Thyroid gland (tissue), 4 donors: ENCODE measurements at regions not wholly inside any gene's neighbourhood (a gene's known extent, or its start where the extent isn't known, plus 50 kb on each side); places are given as distances from the start of the nearest gene placed in this dataset.

Experiments
- POLR2A ChIP-seq, 2 donors: fragments of 450-650 bp; IDR thresholded peaks; one replicate each; pipeline ENCODE4 v1.6.1; 2017; ENCODE audit warnings: antibody characterized with exemption in 2 of 2, mild to moderate bottlenecking in 2 of 2, moderate library complexity in 1 of 2
- TF ChIP-seq, protein P1 (sequence below), 6 experiments: fragments of 200-600 bp in 3 of 6; fragments of 450-650 bp in 3 of 6; sonication (generic) in 3 of 6; IDR thresholded peaks; one replicate each; pipeline ENCODE4 v1.5.1; 2016 to 2019; ENCODE audit warnings: antibody characterized with exemption in 6 of 6, mild to moderate bottlenecking in 2 of 6, inconsistent platforms in 1 of 6, moderate library complexity in 1 of 6

DNA sequence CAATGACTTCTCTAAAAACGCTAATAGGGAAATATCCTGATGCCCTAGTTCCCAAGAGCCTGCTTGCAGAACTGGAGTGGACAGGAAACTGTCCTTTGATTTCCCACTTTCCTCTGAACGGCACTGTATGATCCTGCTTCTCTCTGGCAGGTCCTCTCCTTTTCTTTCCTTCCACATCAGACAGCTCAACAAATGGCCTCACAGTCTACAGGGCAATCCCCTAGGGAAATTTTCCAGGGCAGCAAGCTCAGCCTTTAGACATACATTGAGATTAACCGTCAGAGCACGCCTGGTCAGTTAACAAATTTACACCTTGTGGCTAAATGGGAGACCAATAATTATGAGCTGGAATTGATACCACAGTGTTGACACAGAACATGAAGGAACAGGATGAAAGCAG lies 164.9 kb downstream of the SLC24A2 start:
- TF ChIP-seq, protein P1, sequence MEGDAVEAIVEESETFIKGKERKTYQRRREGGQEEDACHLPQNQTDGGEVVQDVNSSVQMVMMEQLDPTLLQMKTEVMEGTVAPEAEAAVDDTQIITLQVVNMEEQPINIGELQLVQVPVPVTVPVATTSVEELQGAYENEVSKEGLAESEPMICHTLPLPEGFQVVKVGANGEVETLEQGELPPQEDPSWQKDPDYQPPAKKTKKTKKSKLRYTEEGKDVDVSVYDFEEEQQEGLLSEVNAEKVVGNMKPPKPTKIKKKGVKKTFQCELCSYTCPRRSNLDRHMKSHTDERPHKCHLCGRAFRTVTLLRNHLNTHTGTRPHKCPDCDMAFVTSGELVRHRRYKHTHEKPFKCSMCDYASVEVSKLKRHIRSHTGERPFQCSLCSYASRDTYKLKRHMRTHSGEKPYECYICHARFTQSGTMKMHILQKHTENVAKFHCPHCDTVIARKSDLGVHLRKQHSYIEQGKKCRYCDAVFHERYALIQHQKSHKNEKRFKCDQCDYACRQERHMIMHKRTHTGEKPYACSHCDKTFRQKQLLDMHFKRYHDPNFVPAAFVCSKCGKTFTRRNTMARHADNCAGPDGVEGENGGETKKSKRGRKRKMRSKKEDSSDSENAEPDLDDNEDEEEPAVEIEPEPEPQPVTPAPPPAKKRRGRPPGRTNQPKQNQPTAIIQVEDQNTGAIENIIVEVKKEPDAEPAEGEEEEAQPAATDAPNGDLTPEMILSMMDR (IDR thresholded peaks at IDR 0.05), result no peak
- no peak for TF ChIP-seq POLR2A (IDR thresholded peaks at IDR 0.05)
